ENCODE measurements at regions not wholly inside any gene's neighbourhood (a gene's known extent, or its start where the extent isn't known, plus 50 kb on each side); places are given as distances from the start of the nearest gene placed in this dataset.

GRCh38 chr2:120439637-120440384, 93.9 kb downstream of the INHBB start:
- H3K36me3 ChIP-seq (ENCODE audit: control insufficient read depth, low read length) = no peaks in the 10 kb centered on the region
- no peak overlapping the region for H3K4me3 ChIP-seq (ENCODE audit: low read length)
- no peak for TF ChIP-seq CTCF (IDR thresholded peaks at IDR 0.05; ENCODE audit: low read depth, low read length, poor library complexity, severe bottlenecking)
- H4K20me1 ChIP-seq (ENCODE audit: control insufficient read depth, insufficient read depth, low read depth, low read length) = no peaks in the 10 kb centered on the region
- no peak overlapping the region for H3K4me2 ChIP-seq (ENCODE audit: low read length)
- no peak overlapping the region for H3K27ac ChIP-seq (ENCODE audit: low read depth, low read length)
- H3K9me3 ChIP-seq (ENCODE audit: control insufficient read depth, insufficient read depth, low read length) = no peaks in the 10 kb centered on the region
- H3K79me2 ChIP-seq (ENCODE audit: control insufficient read depth, low read length) = no peaks in the 10 kb centered on the region
- no peaks in the 10 kb centered on the region for H3K4me1 ChIP-seq (ENCODE audit: control insufficient read depth, low read length)
- no peaks in the 10 kb centered on the region for H3K27me3 ChIP-seq (ENCODE audit: control insufficient read depth, low read length)
- H3K9me2 ChIP-seq (replicated peaks; ENCODE audit: control insufficient read depth, low read length) = no peaks in the 10 kb centered on the region
- H3F3A ChIP-seq (ENCODE audit: control insufficient read depth, insufficient read depth) = no peaks in the 10 kb centered on the region

GRCh38 chr2:120440521-120441350, 94.8 kb downstream of the INHBB start:
- no peak overlapping the region for H3K4me3 ChIP-seq (ENCODE audit: low read length)
- no peaks in the 10 kb centered on the region for H3K36me3 ChIP-seq (ENCODE audit: control insufficient read depth, low read length)
- H3K9me3 ChIP-seq (ENCODE audit: control insufficient read depth, insufficient read depth, low read length) = no peaks in the 10 kb centered on the region
- H3F3A ChIP-seq (ENCODE audit: control insufficient read depth, insufficient read depth) = no peaks in the 10 kb centered on the region
- no peak overlapping the region for H3K27ac ChIP-seq (ENCODE audit: low read depth, low read length)
- H3K4me2 ChIP-seq (ENCODE audit: low read length) = no peak overlapping the region
- H3K9me2 ChIP-seq (replicated peaks; ENCODE audit: control insufficient read depth, low read length) = no peaks in the 10 kb centered on the region
- TF ChIP-seq CTCF (IDR thresholded peaks at IDR 0.05; ENCODE audit: low read depth, low read length, poor library complexity, severe bottlenecking) (no peak), EZH2phosphoT487 (IDR thresholded peaks at IDR 0.05; ENCODE audit: borderline replicate concordance, low read length) (no peak)
- H3K4me1 ChIP-seq (ENCODE audit: control insufficient read depth, low read length) = no peaks in the 10 kb centered on the region
- no peaks in the 10 kb centered on the region for H4K20me1 ChIP-seq (ENCODE audit: control insufficient read depth, insufficient read depth, low read depth, low read length)
- H3K79me2 ChIP-seq (ENCODE audit: control insufficient read depth, low read length) = no peaks in the 10 kb centered on the region
- no peaks in the 10 kb centered on the region for H3K27me3 ChIP-seq (ENCODE audit: control insufficient read depth, low read length)

DNA sequence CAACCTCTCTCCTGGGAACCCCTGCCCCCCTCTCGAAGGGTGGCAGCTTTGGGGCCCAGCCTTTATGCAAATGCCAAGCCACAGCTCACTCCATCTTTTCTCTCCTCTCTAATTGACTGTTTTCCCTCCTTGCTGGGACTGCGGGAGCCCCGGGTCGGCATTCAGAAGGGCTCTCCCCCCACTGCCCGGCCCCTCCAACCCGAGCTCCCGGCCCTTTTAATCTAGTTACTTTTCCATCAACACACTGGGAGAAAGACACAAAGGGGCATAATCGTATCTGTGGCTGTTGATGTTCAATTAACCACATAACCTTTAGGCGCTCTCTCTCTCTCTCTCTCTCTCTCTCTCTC, 95.4 kb downstream of the INHBB start:
- Histone ChIP-seq H3K79me2 (ENCODE audit: control insufficient read depth, low read length) (no peaks in the 10 kb centered on the region), H4K20me1 (ENCODE audit: control insufficient read depth, insufficient read depth, low read depth, low read length) (no peaks in the 10 kb centered on the region), H3K4me1 (ENCODE audit: control insufficient read depth, low read length) (no peaks in the 10 kb centered on the region), H3K27me3 (ENCODE audit: control insufficient read depth, low read length) (no peaks in the 10 kb centered on the region), H3K4me3 (ENCODE audit: low read length) (no peak overlapping the region), H3K4me2 (ENCODE audit: low read length) (no peak overlapping the region), H3K9me3 (ENCODE audit: control insufficient read depth, insufficient read depth, low read length) (no peaks in the 10 kb centered on the region), H3F3A (ENCODE audit: control insufficient read depth, insufficient read depth) (no peaks in the 10 kb centered on the region), H3K27ac (ENCODE audit: low read depth, low read length) (no peak overlapping the region), H3K36me3 (ENCODE audit: control insufficient read depth, low read length) (no peaks in the 10 kb centered on the region), H3K9me2 (replicated peaks; ENCODE audit: control insufficient read depth, low read length) (no peaks in the 10 kb centered on the region)
- no peak for TF ChIP-seq CTCF (IDR thresholded peaks at IDR 0.05; ENCODE audit: low read depth, low read length, poor library complexity, severe bottlenecking)
- no peak for TF ChIP-seq EZH2phosphoT487 (IDR thresholded peaks at IDR 0.05; ENCODE audit: borderline replicate concordance, low read length)
